GM18867 (cell line): ENCODE measurements at regions not wholly inside any gene's neighbourhood (a gene's known extent, or its start where the extent isn't known, plus 50 kb on each side); places are given as distances from the start of the nearest gene placed in this dataset.

Experiments used
- ATAC-seq: cut with Tn5 transposase; IDR thresholded peaks from one replicate; pipeline ENCODE4 v1.9.1; 2021; ENCODE audit warnings: mild to moderate bottlenecking, moderate library complexity; ENCODE audit not compliant: unreplicated experiment

GRCh38 chr2:51237626-51238271 lies 205.8 kb upstream of the NRXN1 start:
- ATAC-seq: no peak

GRCh38 chr2:51232027-51232426 lies 200.1 kb upstream of the NRXN1 start:
- no peak for ATAC-seq

- ATAC-seq: no peak
Observed at GRCh38 chr2:51231071-51231470, 199.1 kb upstream of the NRXN1 start.

GRCh38 chr2:51225377-51225776 lies 193.4 kb upstream of the NRXN1 start:
- ATAC-seq: no peak

GRCh38 chr2:51224790-51225189 lies 192.9 kb upstream of the NRXN1 start:
- no peak for ATAC-seq

GRCh38 chr2:51222106-51222505 lies 190.2 kb upstream of the NRXN1 start:
- no peak for ATAC-seq

- ATAC-seq: no peak
Observed at GRCh38 chr2:51220606-51221005, 188.7 kb upstream of the NRXN1 start.

- ATAC-seq: no peak
Observed at GRCh38 chr2:51220080-51220479, 188.1 kb upstream of the NRXN1 start.

GRCh38 chr2:51219468-51219867 lies 187.5 kb upstream of the NRXN1 start:
- no peak for ATAC-seq

- no peak for ATAC-seq
Observed at GRCh38 chr2:51218047-51218446, 186.1 kb upstream of the NRXN1 start.

- ATAC-seq: no peak
Observed at GRCh38 chr2:51213826-51214225, 181.9 kb upstream of the NRXN1 start.

GRCh38 chr2:51212374-51212773 lies 180.4 kb upstream of the NRXN1 start:
- ATAC-seq: no peak

- no peak for ATAC-seq
Observed at GRCh38 chr2:51208521-51208920, 176.6 kb upstream of the NRXN1 start.

- no peak for ATAC-seq
Observed at GRCh38 chr2:51201295-51201694, 169.4 kb upstream of the NRXN1 start.

GRCh38 chr2:51194656-51195055 lies 162.7 kb upstream of the NRXN1 start:
- no peak for ATAC-seq

GRCh38 chr2:51170273-51170672 lies 138.3 kb upstream of the NRXN1 start:
- no peak for ATAC-seq

GRCh38 chr2:51165534-51166260 lies 133.8 kb upstream of the NRXN1 start:
- ATAC-seq: no peak

- no peak for ATAC-seq
Observed at GRCh38 chr2:51158251-51158650, 126.3 kb upstream of the NRXN1 start.

GRCh38 chr2:51153236-51153635 lies 121.3 kb upstream of the NRXN1 start:
- ATAC-seq: no peak

GRCh38 chr2:51151490-51152140 lies 119.7 kb upstream of the NRXN1 start:
- ATAC-seq: no peak

GRCh38 chr2:51149725-51150124 lies 117.8 kb upstream of the NRXN1 start:
- ATAC-seq: no peak

- ATAC-seq: no peak
Observed at GRCh38 chr2:51145761-51146160, 113.8 kb upstream of the NRXN1 start.
